Posterior cingulate gyrus (tissue), 11 donors: ENCODE measurements at regions not wholly inside any gene's neighbourhood (a gene's known extent, or its start where the extent isn't known, plus 50 kb on each side); places are given as distances from the start of the nearest gene placed in this dataset.
A peak's percentile ranks its signal among the peaks of the same experiment; 100 is the strongest.
"Not testable (repeated sequence)": the region's sequence is repeated elsewhere in the genome, so short reads cannot be mapped to it uniquely, and the experiment has no call there.

Experiments used
- DNase-seq, 10 donors: peaks; one replicate each; pipeline versions ENCODE4 v3.0.0 to v3.0.0-alpha.2; 2020 to 2021; ENCODE audit warnings: mixed read lengths in 3 of 10
- intact Hi-C: fragments of 100-400 bp; cut with DNase I; formaldehyde crosslinking; loops from one replicate; pipeline ENCODE4 v1.15.1; 2023

GRCh38 chr13:54658771-54659170, 1630.2 kb downstream of the OLFM4 start:
- intact Hi-C loops: no loop called here
- DNase-seq: no peak

DNA sequence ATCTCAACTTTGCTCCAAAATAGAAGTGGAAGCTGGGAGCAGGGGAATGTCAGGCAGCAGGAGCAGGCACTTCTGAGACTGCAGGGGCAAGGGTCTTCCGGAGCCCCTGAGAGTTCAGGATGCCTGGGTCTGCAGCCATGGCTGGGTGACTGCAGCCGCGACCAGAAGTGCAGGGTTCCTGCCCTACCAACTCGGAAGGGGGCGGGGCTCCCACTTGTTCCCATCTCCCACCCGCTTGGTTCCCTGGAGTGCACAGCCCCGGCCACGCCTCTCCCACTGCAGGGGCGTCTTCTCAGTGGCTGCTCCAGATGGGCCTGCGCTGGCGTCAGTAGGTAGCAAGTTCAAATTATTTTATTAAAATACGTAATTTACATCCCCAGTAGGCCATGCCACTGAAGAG, 1631.7 kb downstream of the OLFM4 start:
- DNase-seq: no peak
- intact Hi-C loops: no loop called here

GRCh38 chr13:54676526-54677113, 1648.0 kb downstream of the OLFM4 start:
- intact Hi-C loops: no loop called here
- peak in 3 of 10 donors; percentile 57 to 77 (median 68) for DNase-seq

GRCh38 chr13:54682184-54682583, 1653.6 kb downstream of the OLFM4 start:
- intact Hi-C loops: no loop called here
- DNase-seq: no peak

GRCh38 chr13:54687173-54687572, 1658.6 kb downstream of the OLFM4 start:
- no peak for DNase-seq
- intact Hi-C loops: no loop called here

DNA sequence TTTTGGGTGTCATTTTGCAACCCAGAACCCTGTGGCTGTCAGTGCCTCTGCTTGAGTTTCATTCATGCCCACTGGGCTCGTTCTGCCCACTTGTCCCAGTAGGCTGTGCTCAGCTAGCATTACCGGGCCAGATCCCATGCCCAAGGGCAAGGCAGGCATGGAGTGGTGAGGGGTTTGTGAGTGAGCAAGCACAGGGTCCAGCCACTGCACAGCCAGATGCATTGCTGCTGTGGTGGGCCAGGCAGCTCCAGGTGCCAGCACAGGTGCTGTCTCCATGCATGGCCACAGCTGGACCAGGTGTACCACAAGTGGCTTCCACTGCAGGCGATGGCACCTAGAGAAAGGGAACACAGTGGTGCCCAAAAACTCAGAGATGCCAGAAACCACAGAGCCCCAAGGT, 1671.2 kb downstream of the OLFM4 start:
- DNase-seq: peak in 1 of 10 donors; percentile 74
- intact Hi-C loops: no loop called here

DNA sequence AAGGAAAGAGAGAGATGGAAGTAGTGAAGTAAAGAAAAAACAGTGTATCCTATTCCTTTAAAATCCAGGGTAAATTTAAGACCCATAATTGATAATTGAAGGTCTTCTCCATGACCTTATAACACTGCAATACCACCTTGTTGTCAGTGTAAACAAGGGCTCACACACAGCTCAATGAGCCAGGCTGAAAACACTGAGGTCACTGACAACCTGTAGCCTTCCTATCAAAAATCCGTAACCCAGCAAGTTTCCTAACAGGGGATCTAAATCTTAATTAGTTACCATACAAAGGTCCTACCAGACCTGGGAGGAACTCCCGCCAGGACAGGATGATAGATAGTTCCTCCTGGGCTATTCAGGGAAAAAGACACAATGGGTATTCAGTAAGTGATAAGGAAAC, 1677.1 kb downstream of the OLFM4 start:
- intact Hi-C loops: no loop called here
- DNase-seq: no peak

GRCh38 chr13:54706336-54706735, 1677.7 kb downstream of the OLFM4 start:
- DNase-seq: no peak
- intact Hi-C loops: no loop called here

DNA sequence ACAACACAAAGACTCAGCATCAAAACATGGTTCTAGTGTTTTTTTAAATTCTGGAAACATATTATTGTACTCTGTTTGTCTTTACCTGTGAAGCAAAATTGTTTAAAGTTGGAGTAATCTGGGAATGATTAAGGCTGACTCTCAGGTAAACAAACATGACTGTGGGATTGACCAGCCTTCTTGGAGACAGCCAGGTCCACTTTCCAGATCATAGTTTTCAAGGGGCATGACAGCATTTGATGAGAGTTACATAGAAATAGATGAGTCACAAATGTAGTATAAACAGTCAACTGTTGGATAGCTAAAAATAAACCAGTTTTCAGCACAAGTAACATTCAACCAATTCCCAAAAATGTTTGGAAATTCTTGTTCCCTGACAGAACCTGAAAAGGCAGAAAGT, 1680.9 kb downstream of the OLFM4 start:
- DNase-seq: no peak
- intact Hi-C loops: no loop called here

GRCh38 chr13:54733639-54734038, 1705.0 kb downstream of the OLFM4 start:
- intact Hi-C loops: no loop called here
- DNase-seq: no peak

DNA sequence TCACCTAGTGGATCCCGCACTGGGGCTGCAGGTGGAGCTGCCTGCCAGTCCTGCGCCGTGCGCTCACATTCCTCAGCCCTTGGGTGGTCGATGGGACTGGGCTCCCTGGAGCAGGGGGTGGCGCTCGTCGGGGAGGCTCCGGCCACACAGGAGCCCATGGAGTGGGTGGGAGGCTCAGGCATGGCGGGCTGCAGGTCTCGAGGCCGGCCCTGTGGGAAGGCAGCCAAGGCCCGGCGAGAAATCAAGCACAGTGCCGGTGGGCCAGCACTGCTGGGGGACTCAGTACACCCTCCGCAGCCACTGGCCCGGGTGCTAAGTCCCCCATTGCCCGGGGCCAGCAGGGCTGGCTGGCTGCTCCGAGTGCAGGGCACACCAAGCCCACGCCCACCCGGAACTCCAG, 1708.6 kb downstream of the OLFM4 start:
- intact Hi-C loops: not testable (repeated sequence)
- peak in 2 of 10 donors; percentile 54 to 71 for DNase-seq

GRCh38 chr13:54742984-54743383, 1714.4 kb downstream of the OLFM4 start:
- intact Hi-C loops: no loop called here
- DNase-seq: no peak

- intact Hi-C loops: no loop called here
- no peak for DNase-seq
Observed at GRCh38 chr13:54744747-54745146, 1716.1 kb downstream of the OLFM4 start.

DNA sequence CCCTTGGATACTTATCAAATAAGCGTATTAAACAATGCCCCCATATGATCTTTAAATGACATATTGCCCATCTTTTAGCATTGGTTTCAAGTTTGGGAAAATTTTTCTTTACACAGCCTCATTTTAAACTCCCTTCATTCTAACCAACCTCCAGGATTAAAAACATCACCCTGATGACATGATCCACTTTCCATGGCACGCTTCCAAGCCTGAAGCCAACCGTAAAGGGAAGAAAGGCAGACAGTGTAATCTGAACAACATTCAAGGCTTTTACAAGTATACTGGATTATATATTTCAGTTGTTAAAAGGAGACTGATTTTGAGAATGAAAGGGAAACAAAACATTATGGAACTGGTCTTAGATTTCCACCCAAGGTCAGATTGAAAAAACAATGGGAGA, 1721.9 kb downstream of the OLFM4 start:
- DNase-seq: no peak
- intact Hi-C loops: no loop called here

- intact Hi-C loops: no loop called here
- no peak for DNase-seq
Observed at GRCh38 chr13:54758795-54759194, 1730.2 kb downstream of the OLFM4 start.

- no peak for DNase-seq
- intact Hi-C loops: no loop called here
Observed at GRCh38 chr13:54768214-54768613, 1739.6 kb downstream of the OLFM4 start.

DNA sequence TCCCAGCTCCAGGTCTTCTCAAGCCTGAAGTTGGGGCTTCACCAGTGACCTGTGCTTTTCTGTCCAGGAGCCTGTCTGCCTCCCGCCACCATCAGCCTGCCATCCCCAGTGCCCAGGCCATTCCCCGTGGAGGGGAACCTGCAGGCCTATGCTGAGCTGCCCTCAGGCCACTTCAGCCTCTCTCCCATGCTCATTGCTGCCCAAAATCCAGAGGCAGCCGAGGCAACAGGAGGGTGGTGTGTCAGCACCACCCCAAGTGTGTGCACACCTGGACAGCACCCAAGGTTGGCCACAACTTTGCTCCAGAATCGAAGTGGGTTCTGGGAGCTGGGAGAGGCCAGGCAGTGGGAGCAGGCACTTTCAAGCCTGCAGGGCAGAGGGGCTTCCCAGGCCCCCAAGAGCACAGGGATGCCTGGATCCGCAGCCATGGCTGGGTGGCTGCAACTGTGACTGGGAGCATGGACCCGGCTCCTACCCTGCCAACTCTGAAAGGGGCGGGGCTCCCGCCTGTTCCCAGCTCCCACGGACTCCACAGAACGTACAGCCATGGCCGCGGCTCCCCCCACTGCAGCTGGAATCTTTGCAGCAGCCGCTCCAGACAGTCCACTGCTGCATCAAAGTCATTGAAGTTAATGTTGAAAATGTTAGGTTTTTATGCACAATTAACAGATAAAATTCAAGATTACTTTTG, 1747.0 kb downstream of the OLFM4 start:
- peak in 1 of 10 donors; percentile 67 for DNase-seq
- intact Hi-C loops: no loop called here

- intact Hi-C loops: no loop called here
- peak in 1 of 10 donors; percentile 73 for DNase-seq
Observed at GRCh38 chr13:54787754-54788153, 1759.1 kb downstream of the OLFM4 start.

DNA sequence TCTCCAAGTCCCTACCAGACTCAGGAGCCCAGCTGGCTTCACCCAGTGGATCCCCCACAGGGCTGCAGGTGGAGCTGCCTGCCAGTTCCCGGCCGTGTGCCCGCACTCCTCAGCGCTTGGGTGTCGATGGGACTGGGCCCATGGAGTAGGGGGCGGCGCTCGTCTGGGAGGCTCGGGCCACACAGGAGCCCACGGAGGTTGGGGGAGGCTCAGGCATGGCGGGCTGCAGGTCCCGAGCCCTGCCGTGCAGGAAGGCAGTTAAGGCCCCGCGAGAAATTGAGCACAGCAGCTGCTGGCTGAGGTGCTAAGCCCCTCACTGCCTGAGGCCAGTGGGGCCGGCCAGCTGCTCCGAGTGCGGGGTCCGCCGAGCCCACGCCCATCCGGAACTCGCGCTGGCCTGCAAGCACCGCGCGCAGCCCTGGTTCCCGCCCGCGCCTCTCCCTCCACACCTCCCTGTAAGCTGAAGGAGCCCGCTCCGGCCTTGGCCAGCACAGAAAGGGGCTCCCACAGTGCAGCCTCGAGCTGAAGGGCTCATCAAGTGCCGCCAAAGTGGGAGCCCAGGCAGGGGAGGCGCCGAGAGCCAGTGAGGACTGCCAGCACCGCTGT, 1771.1 kb downstream of the OLFM4 start:
- peak in 2 of 10 donors; percentile 64 to 79 for DNase-seq
- intact Hi-C loops: no loop called here

- no peak for DNase-seq
- intact Hi-C loops: no loop called here
Observed at GRCh38 chr13:54802226-54802625, 1773.6 kb downstream of the OLFM4 start.

- DNase-seq: no peak
- intact Hi-C loops: no loop called here
Observed at GRCh38 chr13:54805743-54806142, 1777.1 kb downstream of the OLFM4 start.

GRCh38 chr13:54821938-54822470, 1793.4 kb downstream of the OLFM4 start:
- DNase-seq: peak in 1 of 10 donors; percentile 18
- intact Hi-C loops: not testable (repeated sequence)
